Peyer's patch (tissue), 4 donors: ENCODE measurements at regions not wholly inside any gene's neighbourhood (a gene's known extent, or its start where the extent isn't known, plus 50 kb on each side); places are given as distances from the start of the nearest gene placed in this dataset.

Experiments used
- DNase-seq, 3 donors: peaks; one replicate each; pipeline ENCODE4 v3.0.0-alpha.2; 2017 to 2019
- H3K27ac ChIP-seq, 4 donors: fragments of 200-600 bp; sonication (generic); one replicate each; pipeline ENCODE4 v1.5.1; 2016 to 2019
- H3K27me3 ChIP-seq, 2 donors: fragments of 200-600 bp; sonication (generic); one replicate each; pipeline ENCODE4 v1.5.1; 2019
- H3K36me3 ChIP-seq, 3 donors: fragments of 200-600 bp; sonication (generic); one replicate each; pipeline ENCODE4 v1.5.1; 2016 to 2019
- H3K4me1 ChIP-seq, 4 donors: fragments of 200-600 bp; sonication (generic); one replicate each; pipeline ENCODE4 v1.5.1; 2016 to 2019
- H3K4me3 ChIP-seq, 4 donors: fragments of 200-600 bp; sonication (generic); 1 replicate in 3 of 4; 2 replicates in 1 of 4; pipeline ENCODE4 v1.5.1; 2016 to 2019; ENCODE audit warnings: mild to moderate bottlenecking in 1 of 4
- H3K9me3 ChIP-seq, 4 donors: fragments of 200-600 bp; sonication (generic); one replicate each; pipeline ENCODE4 v1.5.1; 2016 to 2019; ENCODE audit warnings: mild to moderate bottlenecking in 1 of 4
- POLR2A ChIP-seq, 2 donors: fragments of 450-650 bp; IDR thresholded peaks; one replicate each; pipeline ENCODE4 v1.5.1; 2017; ENCODE audit warnings: antibody characterized with exemption in 2 of 2, mild to moderate bottlenecking in 2 of 2, moderate library complexity in 2 of 2
- TF ChIP-seq, protein P1 (sequence below), 6 experiments: fragments of 450-650 bp in 4 of 6; fragments of 200-600 bp in 2 of 6; sonication (generic) in 1 of 6; IDR thresholded peaks; one replicate each; pipeline ENCODE4 v1.5.1; 2017 to 2019; ENCODE audit warnings: antibody characterized with exemption in 6 of 6, mild to moderate bottlenecking in 3 of 6, moderate library complexity in 1 of 6

DNA sequence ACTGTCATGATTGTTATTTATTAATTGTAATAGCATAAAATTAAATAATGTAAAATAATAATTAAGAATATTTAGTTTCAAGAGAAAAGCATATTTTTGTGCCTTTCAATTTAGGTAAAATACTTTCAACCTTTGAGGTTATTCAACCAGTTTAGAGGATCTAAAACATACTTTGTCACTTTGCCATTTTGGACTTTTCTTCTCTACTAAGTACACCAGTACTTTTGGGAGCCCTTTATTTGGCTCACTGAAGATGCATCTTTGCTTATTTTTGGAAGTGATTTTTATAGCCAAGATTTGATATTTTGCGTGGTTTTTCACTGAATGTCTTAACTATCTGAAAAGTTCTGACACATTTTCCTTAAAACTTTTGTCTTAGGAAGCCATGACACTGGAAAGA is 860.5 kb downstream of the SORCS1 start:
- Histone ChIP-seq H3K27ac (no peak overlapping the region), H3K4me3 (no peak overlapping the region), H3K36me3 (no peaks in the 10 kb centered on the region), H3K27me3 (no peaks in the 10 kb centered on the region), H3K9me3 (no peaks in the 10 kb centered on the region), H3K4me1 (no peaks in the 10 kb centered on the region)
- TF ChIP-seq POLR2A (IDR thresholded peaks at IDR 0.05): no peak
- TF ChIP-seq, protein P1, sequence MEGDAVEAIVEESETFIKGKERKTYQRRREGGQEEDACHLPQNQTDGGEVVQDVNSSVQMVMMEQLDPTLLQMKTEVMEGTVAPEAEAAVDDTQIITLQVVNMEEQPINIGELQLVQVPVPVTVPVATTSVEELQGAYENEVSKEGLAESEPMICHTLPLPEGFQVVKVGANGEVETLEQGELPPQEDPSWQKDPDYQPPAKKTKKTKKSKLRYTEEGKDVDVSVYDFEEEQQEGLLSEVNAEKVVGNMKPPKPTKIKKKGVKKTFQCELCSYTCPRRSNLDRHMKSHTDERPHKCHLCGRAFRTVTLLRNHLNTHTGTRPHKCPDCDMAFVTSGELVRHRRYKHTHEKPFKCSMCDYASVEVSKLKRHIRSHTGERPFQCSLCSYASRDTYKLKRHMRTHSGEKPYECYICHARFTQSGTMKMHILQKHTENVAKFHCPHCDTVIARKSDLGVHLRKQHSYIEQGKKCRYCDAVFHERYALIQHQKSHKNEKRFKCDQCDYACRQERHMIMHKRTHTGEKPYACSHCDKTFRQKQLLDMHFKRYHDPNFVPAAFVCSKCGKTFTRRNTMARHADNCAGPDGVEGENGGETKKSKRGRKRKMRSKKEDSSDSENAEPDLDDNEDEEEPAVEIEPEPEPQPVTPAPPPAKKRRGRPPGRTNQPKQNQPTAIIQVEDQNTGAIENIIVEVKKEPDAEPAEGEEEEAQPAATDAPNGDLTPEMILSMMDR (IDR thresholded peaks at IDR 0.05): no peak
- no peak for DNase-seq

DNA sequence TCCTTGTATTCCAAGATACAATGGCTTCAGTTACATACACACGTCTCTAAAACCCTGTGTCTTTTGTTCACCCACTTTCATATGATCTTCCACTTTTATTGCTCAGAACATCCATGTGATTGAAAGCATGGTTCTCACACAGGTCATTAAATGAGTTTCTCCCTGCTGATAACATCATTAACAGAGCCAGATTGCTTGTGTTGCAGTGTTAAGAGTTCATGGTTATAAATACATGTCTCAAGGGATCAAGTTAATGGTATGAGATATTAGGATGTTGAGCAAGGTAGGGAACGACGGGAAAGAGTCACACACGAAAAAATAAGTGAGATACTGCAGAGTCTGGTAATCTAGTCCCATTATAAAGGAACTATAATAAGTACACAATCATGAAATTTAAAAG is 861.5 kb downstream of the SORCS1 start:
- Histone ChIP-seq H3K9me3 (no peaks in the 10 kb centered on the region), H3K4me3 (no peak overlapping the region), H3K4me1 (no peaks in the 10 kb centered on the region), H3K27ac (no peak overlapping the region), H3K36me3 (no peaks in the 10 kb centered on the region), H3K27me3 (no peaks in the 10 kb centered on the region)
- DNase-seq: no peak
- no peak for TF ChIP-seq POLR2A (IDR thresholded peaks at IDR 0.05)
- TF ChIP-seq, protein P1 (IDR thresholded peaks at IDR 0.05): no peak

DNA sequence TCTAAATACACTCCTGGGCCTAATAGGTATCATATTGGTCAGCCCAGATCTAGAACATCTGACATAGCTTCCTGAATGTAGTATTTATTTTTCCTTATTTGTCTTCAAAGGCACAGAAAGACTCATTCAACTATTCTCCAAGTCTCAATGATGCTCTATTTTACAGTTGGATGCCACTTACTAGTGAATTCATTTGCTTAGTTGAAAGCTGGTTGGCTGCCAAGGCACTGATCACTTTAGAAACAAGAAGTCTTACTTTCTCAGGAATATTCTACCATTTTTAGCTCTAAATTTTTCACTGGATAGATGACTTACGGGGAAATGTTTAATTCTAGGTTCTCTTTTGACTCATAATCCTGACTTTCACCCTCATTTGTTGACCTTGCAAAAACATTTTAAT is 863.4 kb downstream of the SORCS1 start:
- Histone ChIP-seq H3K27ac (no peak overlapping the region), H3K36me3 (no peaks in the 10 kb centered on the region), H3K9me3 (no peaks in the 10 kb centered on the region), H3K4me1 (no peaks in the 10 kb centered on the region), H3K4me3 (no peak overlapping the region), H3K27me3 (no peaks in the 10 kb centered on the region)
- TF ChIP-seq, protein P1 (IDR thresholded peaks at IDR 0.05): no peak
- TF ChIP-seq POLR2A (IDR thresholded peaks at IDR 0.05): no peak
- DNase-seq: no peak

DNA sequence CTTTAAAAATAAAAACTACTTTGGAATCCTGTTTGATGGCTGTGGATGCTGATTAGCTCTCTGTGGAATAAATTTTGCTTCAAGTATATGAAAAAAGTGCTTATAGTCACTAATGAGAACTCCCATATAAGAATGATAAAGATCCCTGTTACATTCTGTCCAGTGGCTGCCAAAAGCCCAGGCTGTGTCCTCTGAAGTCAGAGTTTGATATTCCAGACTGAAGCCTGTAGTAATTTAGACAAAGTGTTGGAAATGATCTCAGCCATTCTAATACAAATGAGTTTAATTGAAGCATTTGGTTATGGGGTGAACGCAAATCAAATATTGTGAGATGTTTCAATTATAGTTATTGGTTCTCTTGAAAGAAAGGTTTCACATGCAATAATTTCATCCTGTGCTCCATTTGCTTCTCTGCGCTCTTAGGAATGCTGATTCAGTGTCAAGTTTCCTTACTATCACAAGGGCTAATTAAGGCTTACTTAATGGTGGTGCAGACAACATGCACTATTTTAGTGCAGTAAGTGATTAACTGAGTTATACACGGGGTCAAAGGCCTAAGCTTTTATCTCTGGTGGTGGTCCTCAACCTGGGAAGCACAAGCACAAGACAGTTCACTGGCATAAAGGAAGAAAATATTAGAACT is 867.6 kb downstream of the SORCS1 start:
- no peaks in the 10 kb centered on the region for H3K4me1 ChIP-seq
- no peaks in the 10 kb centered on the region for H3K9me3 ChIP-seq
- no peak overlapping the region for H3K4me3 ChIP-seq
- no peak overlapping the region for H3K27ac ChIP-seq
- no peaks in the 10 kb centered on the region for H3K27me3 ChIP-seq
- no peak for DNase-seq
- H3K36me3 ChIP-seq: no peaks in the 10 kb centered on the region
- TF ChIP-seq, protein P1 (IDR thresholded peaks at IDR 0.05): no peak
- TF ChIP-seq POLR2A (IDR thresholded peaks at IDR 0.05): no peak

DNA sequence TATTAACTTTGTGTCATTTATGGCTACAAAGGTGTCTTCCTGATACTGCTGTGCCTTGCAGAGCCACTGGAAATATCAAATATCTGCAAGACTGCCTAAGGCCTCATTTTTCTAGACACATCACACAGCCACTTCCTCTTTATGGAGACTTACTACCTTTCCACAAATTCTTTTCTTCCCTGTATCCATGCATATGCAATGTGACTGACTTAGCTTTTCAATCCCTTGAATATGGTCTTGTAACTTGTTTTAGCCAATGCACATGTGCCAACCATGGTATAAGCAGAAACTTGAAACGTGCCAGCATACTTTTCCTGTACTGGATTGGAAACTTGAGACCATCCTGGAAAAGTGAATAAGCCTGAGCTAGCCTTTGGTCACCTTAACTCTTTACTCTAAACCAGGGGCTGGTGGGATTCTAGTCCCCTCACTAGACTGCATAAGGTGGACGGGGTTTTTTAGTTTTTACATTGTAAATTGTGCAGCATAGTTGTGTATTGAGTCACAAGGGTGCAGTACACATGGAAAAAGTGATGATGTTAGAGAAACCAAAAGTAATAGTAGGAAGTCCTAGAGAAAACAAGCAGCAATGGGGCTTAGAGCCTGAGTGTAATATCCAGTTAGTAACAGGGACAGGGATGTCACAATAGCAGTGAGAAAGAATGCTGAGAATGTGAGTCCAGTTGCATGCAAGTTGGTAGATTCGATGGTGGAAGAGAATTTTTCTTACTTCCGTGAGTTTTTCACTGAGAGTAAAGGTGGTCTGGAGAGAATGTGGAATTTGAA is 879.5 kb downstream of the SORCS1 start:
- DNase-seq: no peak
- no peak for TF ChIP-seq POLR2A (IDR thresholded peaks at IDR 0.05)
- TF ChIP-seq, protein P1 (IDR thresholded peaks at IDR 0.05): no peak
- H3K27me3 ChIP-seq: no peaks in the 10 kb centered on the region
- no peak overlapping the region for H3K27ac ChIP-seq
- no peaks in the 10 kb centered on the region for H3K4me1 ChIP-seq
- H3K4me3 ChIP-seq: no peak overlapping the region
- no peaks in the 10 kb centered on the region for H3K36me3 ChIP-seq
- peaks cover 0 to 3% (median 0%) of the 10 kb centered on the region in 4 donors for H3K9me3 ChIP-seq
